Fibroblast of lung (primary cell): ENCODE measurements at regions not wholly inside any gene's neighbourhood (a gene's known extent, or its start where the extent isn't known, plus 50 kb on each side); places are given as distances from the start of the nearest gene placed in this dataset.

ENCODE experiments used
- EZH2 ChIP-seq: IDR thresholded peaks from 2 replicates; pipeline ENCODE4 v1.5.1; 2012; ENCODE audit warnings: low read length, control low read depth, mild to moderate bottlenecking; ENCODE audit errors: missing control alignments
- TF ChIP-seq, protein P1 (sequence below), 2 donors: IDR thresholded peaks in 1 of 2; conservative IDR thresholded peaks in 1 of 2; 1 replicate in 1 of 2; 2 replicates in 1 of 2; pipeline ENCODE4 v1.5.1; 2011 to 2012; ENCODE audit warnings: low read length in 2 of 2, control low read depth in 1 of 2, inconsistent platforms in 1 of 2, low read depth in 1 of 2, mild to moderate bottlenecking in 1 of 2

DNA sequence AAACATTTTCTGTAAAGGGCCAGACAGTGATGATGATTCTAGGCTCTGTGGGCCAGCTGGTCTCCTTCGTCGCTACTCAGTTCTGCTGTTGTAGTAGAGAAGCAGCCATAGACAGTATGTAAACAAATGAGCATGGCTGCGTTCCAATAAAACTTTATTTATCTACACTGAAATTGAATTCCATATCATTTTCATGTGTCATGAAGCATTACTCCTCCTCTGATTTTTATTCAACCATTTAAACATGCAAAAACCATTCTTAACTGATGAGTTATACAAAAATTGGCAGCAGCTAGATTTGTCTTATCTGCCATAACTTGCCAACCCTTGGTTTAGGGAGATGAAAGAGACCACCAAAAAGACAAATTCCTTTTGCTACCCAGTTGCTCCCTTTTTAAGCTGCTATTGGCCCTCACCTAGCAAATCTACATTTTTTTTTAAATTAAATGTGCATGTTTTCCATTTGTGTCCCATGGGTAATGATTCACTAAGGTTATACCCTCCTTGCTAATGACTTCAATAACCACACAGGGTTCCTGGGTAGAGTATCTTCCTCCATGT, 309.9 kb downstream of the DHX15 start:
- TF ChIP-seq, protein P1, sequence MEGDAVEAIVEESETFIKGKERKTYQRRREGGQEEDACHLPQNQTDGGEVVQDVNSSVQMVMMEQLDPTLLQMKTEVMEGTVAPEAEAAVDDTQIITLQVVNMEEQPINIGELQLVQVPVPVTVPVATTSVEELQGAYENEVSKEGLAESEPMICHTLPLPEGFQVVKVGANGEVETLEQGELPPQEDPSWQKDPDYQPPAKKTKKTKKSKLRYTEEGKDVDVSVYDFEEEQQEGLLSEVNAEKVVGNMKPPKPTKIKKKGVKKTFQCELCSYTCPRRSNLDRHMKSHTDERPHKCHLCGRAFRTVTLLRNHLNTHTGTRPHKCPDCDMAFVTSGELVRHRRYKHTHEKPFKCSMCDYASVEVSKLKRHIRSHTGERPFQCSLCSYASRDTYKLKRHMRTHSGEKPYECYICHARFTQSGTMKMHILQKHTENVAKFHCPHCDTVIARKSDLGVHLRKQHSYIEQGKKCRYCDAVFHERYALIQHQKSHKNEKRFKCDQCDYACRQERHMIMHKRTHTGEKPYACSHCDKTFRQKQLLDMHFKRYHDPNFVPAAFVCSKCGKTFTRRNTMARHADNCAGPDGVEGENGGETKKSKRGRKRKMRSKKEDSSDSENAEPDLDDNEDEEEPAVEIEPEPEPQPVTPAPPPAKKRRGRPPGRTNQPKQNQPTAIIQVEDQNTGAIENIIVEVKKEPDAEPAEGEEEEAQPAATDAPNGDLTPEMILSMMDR (conservative IDR thresholded peaks at IDR 0.05 in 1 of 2, IDR thresholded peaks at IDR 0.05 in 1 of 2; ENCODE audit: low read depth in 1 of 2, low read length in 2 of 2): no peak
- TF ChIP-seq EZH2: no peak
